GM19467 (cell line): ENCODE measurements at regions not wholly inside any gene's neighbourhood (a gene's known extent, or its start where the extent isn't known, plus 50 kb on each side); places are given as distances from the start of the nearest gene placed in this dataset.
"Not testable (repeated sequence)": the region's sequence is repeated elsewhere in the genome, so short reads cannot be mapped to it uniquely, and the experiment has no call there.

Experiments used
- ATAC-seq: cut with Tn5 transposase; IDR thresholded peaks from one replicate; pipeline ENCODE4 v1.9.1; 2021; ENCODE audit warnings: mild to moderate bottlenecking, moderate library complexity; ENCODE audit not compliant: unreplicated experiment

- no peak for ATAC-seq
Measured at GRCh38 chr6:10138917-10139316, 276.0 kb downstream of the TFAP2A start.

DNA sequence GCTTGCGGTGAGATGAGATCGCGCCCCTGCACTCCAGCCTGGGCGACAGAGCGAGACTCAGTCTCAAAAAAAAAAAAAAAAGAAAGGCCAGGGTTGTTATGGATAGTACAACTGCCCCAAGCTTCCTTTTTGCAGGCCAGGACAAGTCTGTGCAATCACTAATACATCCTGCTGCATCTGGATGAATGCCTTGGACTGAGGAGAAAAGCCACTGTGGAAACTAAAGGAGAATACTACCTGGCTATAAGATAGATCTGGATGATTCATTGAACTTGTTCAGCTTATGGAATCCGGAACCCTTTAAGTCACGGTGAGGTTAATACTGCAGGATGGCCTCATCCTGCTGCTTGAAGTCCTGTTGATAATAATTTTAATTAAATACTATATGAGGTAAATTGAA lies 278.2 kb downstream of the TFAP2A start:
- ATAC-seq = no peak

- not testable (repeated sequence) for ATAC-seq
Measured at GRCh38 chr6:10134185-10134584, 280.7 kb downstream of the TFAP2A start.

GRCh38 chr6:10128721-10129120 lies 286.2 kb downstream of the TFAP2A start:
- ATAC-seq = no peak

DNA sequence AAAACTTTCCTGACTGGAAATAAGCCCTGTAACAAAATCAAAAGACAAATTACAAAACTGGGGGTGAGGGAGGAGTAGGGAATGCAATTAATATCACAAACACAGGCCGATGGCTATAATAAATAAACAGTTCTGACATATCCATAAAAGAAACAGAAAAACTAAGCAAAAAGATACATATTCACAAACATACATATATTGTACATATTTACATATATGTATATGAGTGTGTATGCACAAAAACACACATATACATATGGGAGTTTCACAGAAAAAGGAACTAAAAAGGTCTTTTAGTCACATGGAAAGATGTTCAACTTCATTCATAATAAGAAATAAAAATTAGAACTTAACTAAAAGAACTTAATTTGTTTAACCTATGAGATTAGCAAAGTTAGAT lies 292.7 kb downstream of the TFAP2A start:
- ATAC-seq = no peak

DNA sequence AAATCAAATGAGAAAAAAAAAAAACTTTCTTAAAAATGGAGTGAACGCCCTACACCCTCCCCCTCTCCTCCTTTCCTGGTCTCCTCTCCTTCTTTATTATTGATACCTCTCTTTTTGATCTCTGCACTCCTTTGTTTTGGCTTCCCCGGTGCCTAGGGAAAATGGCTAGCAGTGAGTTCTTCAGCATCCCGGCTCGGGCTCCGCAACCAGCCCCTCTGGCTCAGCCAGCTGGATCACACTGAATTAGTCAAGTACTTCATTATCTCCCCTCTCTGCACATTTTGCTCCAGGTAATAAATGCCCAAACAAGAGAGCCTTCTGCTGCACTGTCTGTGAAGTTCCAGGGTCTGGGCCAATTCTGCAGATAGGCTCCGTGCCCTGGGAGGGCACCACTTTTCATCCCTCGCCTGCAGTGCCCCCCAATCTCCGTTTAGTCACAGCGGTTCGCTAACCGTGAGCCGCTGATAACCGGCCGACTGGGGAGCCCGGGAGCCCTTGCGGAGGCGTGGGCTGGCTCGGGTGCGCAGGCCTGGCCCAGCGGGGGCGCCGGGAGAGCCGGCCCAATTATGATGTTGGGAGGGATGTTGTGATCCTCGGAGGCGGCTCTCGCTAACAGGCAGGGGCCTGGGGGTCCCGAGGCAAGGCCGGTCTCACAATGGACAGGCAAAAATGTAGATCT lies 301.9 kb downstream of the TFAP2A start:
- no peak for ATAC-seq

GRCh38 chr6:10111975-10112374 lies 302.9 kb downstream of the TFAP2A start:
- ATAC-seq = no peak

DNA sequence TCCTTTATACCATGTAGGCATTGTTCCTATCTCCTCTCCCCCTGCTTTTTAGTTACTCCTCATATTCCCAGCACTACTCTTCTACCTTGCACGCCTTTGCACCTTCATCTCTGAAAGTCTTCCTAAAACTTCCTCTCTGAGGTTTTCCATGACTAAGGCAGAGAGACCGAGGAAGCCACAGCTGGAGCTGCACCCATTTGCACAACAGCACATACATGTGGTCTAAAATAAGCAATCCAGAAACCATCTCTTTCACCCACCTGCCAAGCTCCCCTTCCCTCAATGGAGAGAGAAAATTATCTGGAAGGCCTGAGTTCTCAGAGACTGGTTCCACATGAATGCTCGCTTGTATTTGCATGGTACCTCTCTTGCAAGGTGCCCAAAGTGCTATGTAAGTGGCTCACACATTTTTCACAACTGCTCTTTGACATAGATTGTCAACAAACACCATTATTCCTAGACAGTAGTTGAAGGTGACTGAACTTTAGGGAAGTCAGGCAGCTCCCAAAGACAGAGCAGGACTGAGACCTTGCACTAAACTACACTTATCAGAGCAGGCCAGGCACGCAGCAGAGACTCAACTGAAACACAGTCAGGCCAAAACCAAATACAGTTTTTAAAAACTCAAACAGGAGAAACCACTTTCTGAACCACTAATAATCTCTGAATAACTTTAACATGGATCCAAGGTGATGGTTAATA lies 313.2 kb downstream of the TFAP2A start:
- no peak for ATAC-seq

- ATAC-seq = no peak
Measured at GRCh38 chr6:10099529-10100140, 315.2 kb downstream of the TFAP2A start.

DNA sequence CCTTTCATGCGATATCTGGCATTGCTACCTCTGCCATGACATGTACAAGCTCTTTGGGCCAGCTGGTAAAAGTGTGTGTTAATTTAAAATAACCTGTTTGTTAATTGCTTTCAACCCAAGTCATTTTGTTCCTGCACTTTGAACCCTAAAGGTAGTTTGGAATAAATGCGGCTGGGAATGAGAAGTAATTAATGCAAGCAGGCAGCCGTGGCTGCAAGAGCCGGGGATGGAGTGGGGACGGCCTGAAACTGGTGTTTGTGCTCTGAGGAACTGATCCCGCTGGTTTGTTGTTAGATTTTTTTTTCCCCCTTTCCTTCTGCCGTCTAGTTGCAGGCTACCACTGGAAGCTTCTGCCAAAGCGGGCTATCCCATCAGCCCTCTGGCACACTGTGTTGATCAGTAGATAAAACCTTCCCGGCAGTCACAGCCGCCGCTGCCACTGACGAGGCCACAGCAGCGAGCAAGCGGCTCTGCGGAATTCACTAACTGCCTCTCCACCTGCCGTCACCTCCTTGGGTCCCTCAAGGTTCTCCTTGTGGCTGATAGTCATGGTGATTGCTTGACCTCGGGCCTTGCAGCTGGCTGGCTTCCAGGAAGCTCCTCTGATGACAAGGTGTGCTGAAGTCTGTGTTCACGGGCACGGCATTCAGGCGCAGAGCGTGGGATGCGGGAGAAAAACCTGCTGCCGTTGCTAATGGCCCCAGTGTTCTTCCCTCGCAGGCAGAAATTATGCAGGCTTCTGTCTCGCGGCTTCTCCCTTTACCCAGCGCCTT lies 315.9 kb downstream of the TFAP2A start:
- ATAC-seq = no peak

- no peak for ATAC-seq
Measured at GRCh38 chr6:10093282-10093681, 321.6 kb downstream of the TFAP2A start.

DNA sequence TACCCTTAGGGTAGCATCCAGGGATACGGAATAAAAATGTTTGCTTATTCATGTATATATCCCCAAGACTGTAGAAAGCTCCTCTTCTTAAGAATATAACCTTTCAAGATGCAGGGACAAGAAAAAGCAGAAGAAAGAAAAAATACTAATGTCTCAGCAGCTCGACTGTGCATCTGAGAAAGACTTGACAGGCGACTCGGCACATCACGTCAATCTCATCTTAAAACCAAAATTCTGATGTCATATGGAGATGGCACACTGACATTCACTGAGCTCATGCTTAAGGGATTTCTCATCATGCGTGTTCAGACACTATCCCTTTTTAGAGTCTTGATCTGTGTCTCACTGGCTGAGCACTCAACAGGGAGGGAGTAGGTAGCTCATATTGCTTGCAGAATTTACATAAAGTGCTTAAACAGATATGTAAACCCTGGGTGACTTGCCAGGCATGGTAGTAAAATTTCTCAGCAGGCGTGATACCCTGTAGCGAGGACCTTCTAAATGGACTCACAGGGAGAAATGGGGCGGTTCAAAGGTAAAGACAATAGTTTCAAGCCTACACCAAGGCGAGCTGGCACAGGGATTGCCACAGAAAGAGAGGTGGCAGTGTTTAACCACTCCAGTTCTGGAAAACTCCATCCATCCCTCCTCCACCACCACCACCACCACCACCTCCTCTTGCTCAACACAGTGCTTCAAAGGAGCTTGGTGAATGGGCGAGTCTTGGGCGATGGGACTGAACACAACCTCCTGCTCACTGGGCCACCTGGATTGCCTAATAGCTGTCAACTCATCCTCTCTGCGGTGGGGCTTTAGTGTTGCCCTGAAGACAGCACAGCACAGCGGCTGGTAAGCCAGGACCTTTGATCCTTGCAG lies 330.5 kb downstream of the TFAP2A start:
- ATAC-seq = no peak

- no peak for ATAC-seq
Measured at GRCh38 chr6:10082385-10082784, 332.5 kb downstream of the TFAP2A start.

- ATAC-seq = no peak
Measured at GRCh38 chr6:10081957-10082356, 332.9 kb downstream of the TFAP2A start.

GRCh38 chr6:10081075-10081474 lies 333.8 kb downstream of the TFAP2A start:
- no peak for ATAC-seq

GRCh38 chr6:10080561-10080960 lies 334.3 kb downstream of the TFAP2A start:
- no peak for ATAC-seq

GRCh38 chr6:10078581-10078980 lies 336.3 kb downstream of the TFAP2A start:
- no peak for ATAC-seq

DNA sequence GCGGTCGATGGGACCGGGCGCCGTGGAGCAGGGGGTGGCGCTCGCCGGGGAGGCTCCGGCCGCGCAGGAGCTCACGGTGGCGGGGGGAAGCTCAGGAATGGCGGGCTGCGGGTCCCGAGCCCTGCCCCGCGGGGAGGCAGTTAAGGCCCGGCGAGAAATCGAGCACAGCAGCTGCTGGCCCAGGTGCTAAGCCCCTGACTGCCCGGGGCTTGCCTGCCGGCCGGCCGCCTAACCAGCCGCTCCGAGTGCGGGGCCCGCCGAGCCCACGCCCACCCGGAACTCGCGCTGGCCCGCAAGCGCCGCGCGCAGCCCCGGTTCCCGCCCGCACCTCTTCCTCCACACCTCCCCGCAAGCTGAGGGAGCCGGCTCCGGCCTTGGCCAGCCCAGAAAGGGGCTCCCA lies 340.1 kb downstream of the TFAP2A start:
- ATAC-seq = not testable (repeated sequence)

- ATAC-seq = no peak
Measured at GRCh38 chr6:10073341-10073740, 341.5 kb downstream of the TFAP2A start.

GRCh38 chr6:10071631-10072220 lies 343.1 kb downstream of the TFAP2A start:
- ATAC-seq = no peak
